DMS53 (cell line): ENCODE measurements at regions not wholly inside any gene's neighbourhood (a gene's known extent, or its start where the extent isn't known, plus 50 kb on each side); places are given as distances from the start of the nearest gene placed in this dataset.
"Not testable (repeated sequence)": the region's sequence is repeated elsewhere in the genome, so short reads cannot be mapped to it uniquely, and the experiment has no call there.

Experiments used
- DNase-seq: peaks from one replicate; lab custom pipeline; 2025; lab: John Stamatoyannopoulos, UW

GRCh38 chr20:12581644-12582289, 427.0 kb upstream of the SPTLC3 start:
- no peak for DNase-seq

- not testable (repeated sequence) for DNase-seq
These were observed 426.1 kb upstream of the SPTLC3 start for GRCh38 chr20:12582710-12583109.

GRCh38 chr20:12591949-12592470, 416.8 kb upstream of the SPTLC3 start:
- peak; percentile 90 for DNase-seq

- DNase-seq = no peak
These were observed 416.0 kb upstream of the SPTLC3 start for GRCh38 chr20:12592756-12593155.

- no peak for DNase-seq
These were observed 415.4 kb upstream of the SPTLC3 start for GRCh38 chr20:12593342-12593873.

GRCh38 chr20:12594410-12595088, 414.2 kb upstream of the SPTLC3 start:
- DNase-seq = peak; percentile 85

- DNase-seq = no peak
These were observed 412.9 kb upstream of the SPTLC3 start for GRCh38 chr20:12595841-12596240.

- no peak for DNase-seq
These were observed 411.9 kb upstream of the SPTLC3 start for GRCh38 chr20:12596863-12597262.

- no peak for DNase-seq
These were observed 411.2 kb upstream of the SPTLC3 start for GRCh38 chr20:12597551-12597950.

- DNase-seq = peak; percentile 19
These were observed 409.9 kb upstream of the SPTLC3 start for GRCh38 chr20:12598894-12599293.

- DNase-seq = no peak
These were observed 409.3 kb upstream of the SPTLC3 start for GRCh38 chr20:12599494-12599893.

- DNase-seq = no peak
These were observed 403.0 kb upstream of the SPTLC3 start for GRCh38 chr20:12605751-12606150.

- DNase-seq = no peak
These were observed 397.9 kb upstream of the SPTLC3 start for GRCh38 chr20:12610871-12611270.

- DNase-seq = no peak
These were observed 394.0 kb upstream of the SPTLC3 start for GRCh38 chr20:12614764-12615163.

- no peak for DNase-seq
These were observed 391.7 kb upstream of the SPTLC3 start for GRCh38 chr20:12617076-12617475.

- DNase-seq = no peak
These were observed 384.9 kb upstream of the SPTLC3 start for GRCh38 chr20:12623870-12624269.

- no peak for DNase-seq
These were observed 381.3 kb upstream of the SPTLC3 start for GRCh38 chr20:12627485-12627884.

- DNase-seq = no peak
These were observed 370.0 kb upstream of the SPTLC3 start for GRCh38 chr20:12638633-12639312.

GRCh38 chr20:12640251-12640650, 368.5 kb upstream of the SPTLC3 start:
- DNase-seq = no peak

- no peak for DNase-seq
These were observed 367.2 kb upstream of the SPTLC3 start for GRCh38 chr20:12641619-12642018.

- DNase-seq = no peak
These were observed 364.3 kb upstream of the SPTLC3 start for GRCh38 chr20:12644461-12644860.

GRCh38 chr20:12649234-12649633, 359.5 kb upstream of the SPTLC3 start:
- DNase-seq = no peak

- DNase-seq = no peak
These were observed 355.1 kb upstream of the SPTLC3 start for GRCh38 chr20:12653642-12654041.
